CD4-positive, alpha-beta T cell (primary cell): ENCODE measurements at regions not wholly inside any gene's neighbourhood (a gene's known extent, or its start where the extent isn't known, plus 50 kb on each side); places are given as distances from the start of the nearest gene placed in this dataset.

Source experiments
- ATAC-seq: fragments of 200-7000 bp; cut with Tn5 transposase; one replicate; pipeline ENCODE4 v1.10.0; 2022; ENCODE audit warnings: mild to moderate bottlenecking; ENCODE audit not compliant: poor library complexity
- CTCF ChIA-PET: fragments of 350-600 bp; sonication (Branson Sonifier 250); formaldehyde crosslinking; loops from one replicate; lab custom pipeline; 2021; ENCODE audit warnings: antibody characterized with exemption, inconsistent platforms; lab: Charles Lee
- POLR2A ChIA-PET: fragments of 350-600 bp; sonication (Branson Sonifier 250); formaldehyde crosslinking; loops from one replicate; lab custom pipeline; 2021; ENCODE audit warnings: antibody characterized with exemption, inconsistent platforms; lab: Charles Lee
- DNase-seq, 14 experiments: peaks; one replicate each; pipeline ENCODE4 v3.0.0-alpha.2; 2013 to 2020; ENCODE audit warnings: mixed read lengths in 2 of 14
- H3K27ac ChIP-seq, 2 donors: one replicate each; pipeline versions ENCODE4 v1.5.1 to v1.7.0; 2013; ENCODE audit warnings: low read length in 2 of 2, low read depth in 1 of 2, mild to moderate bottlenecking in 1 of 2
- H3K27me3 ChIP-seq, 2 experiments: 1 replicate in 1 of 2; 2 replicates in 1 of 2; pipeline versions ENCODE4 v1.6.1 to v1.7.0; 2013; ENCODE audit warnings: low read length in 2 of 2, control low read depth in 1 of 2, mild to moderate bottlenecking in 1 of 2, moderate library complexity in 1 of 2; ENCODE audit not compliant: insufficient read depth in 2 of 2, control insufficient read depth in 1 of 2
- H3K36me3 ChIP-seq: one replicate; pipeline ENCODE4 v1.6.1; 2013; ENCODE audit warnings: low read length, control low read depth; ENCODE audit not compliant: insufficient read depth
- H3K4me1 ChIP-seq: one replicate; pipeline ENCODE4 v1.6.1; 2013; ENCODE audit warnings: low read length, control low read depth; ENCODE audit not compliant: insufficient read depth
- H3K4me3 ChIP-seq: one replicate; pipeline ENCODE4 v1.5.1; 2013; ENCODE audit warnings: mild to moderate bottlenecking, low read length, moderate library complexity
- H3K9me3 ChIP-seq, 2 experiments: 1 replicate in 1 of 2; 2 replicates in 1 of 2; pipeline versions ENCODE4 v1.6.1 to v1.7.0; 2013; ENCODE audit warnings: low read length in 2 of 2, mild to moderate bottlenecking in 2 of 2, control low read depth in 1 of 2, moderate library complexity in 1 of 2; ENCODE audit not compliant: control insufficient read depth in 1 of 2, insufficient read depth in 1 of 2
- H3K27ac Mint-ChIP-seq: one replicate; pipeline ENCODE4 v1.8.0; 2020; ENCODE audit warnings: mixed read lengths
- H3K27me3 Mint-ChIP-seq: one replicate; pipeline ENCODE4 v1.8.0; 2021; ENCODE audit warnings: mixed read lengths
- H3K36me3 Mint-ChIP-seq: one replicate; pipeline ENCODE4 v1.8.0; 2021; ENCODE audit warnings: low read depth, mixed read lengths
- H3K4me1 Mint-ChIP-seq: one replicate; pipeline ENCODE4 v1.8.0; 2021; ENCODE audit warnings: low read depth, mixed read lengths
- H3K4me3 Mint-ChIP-seq: one replicate; pipeline ENCODE4 v1.8.0; 2020; ENCODE audit warnings: mild to moderate bottlenecking, mixed read lengths
- H3K9me3 Mint-ChIP-seq: one replicate; pipeline ENCODE4 v1.8.0; 2020; ENCODE audit warnings: mixed read lengths
- CTCF ChIP-seq: fragments of 200-600 bp; IDR thresholded peaks from one replicate; pipeline ENCODE4 v1.8.0; 2022; ENCODE audit warnings: antibody characterized with exemption, mild to moderate bottlenecking
- intact Hi-C, 2 experiments: fragments of 100-400 bp; cut with DNase I in 1 of 2; cut with micrococcal nuclease in 1 of 2; formaldehyde crosslinking; loops; one replicate each; pipeline versions ENCODE4 v1.15.1 to v1.9.0; 2023 to 2025; cut with DNase I, micrococcal nuclease

GRCh38 chr1:172882791-172883386 is 167.9 kb downstream of the TNFSF18 start:
- no peak overlapping the region for H3K27ac ChIP-seq
- intact Hi-C loops = no loop called here
- peaks cover 12% of the 10 kb centered on the region for H3K4me1 Mint-ChIP-seq
- no peak overlapping the region for H3K4me3 ChIP-seq
- H3K9me3 Mint-ChIP-seq = peaks cover 6% of the 10 kb centered on the region
- no peaks in the 10 kb centered on the region for H3K36me3 ChIP-seq
- CTCF ChIA-PET = no interaction called here
- TF ChIP-seq CTCF = no peak
- DNase-seq (no peak), ATAC-seq (no peak)
- H3K27ac Mint-ChIP-seq = no peak overlapping the region
- H3K27me3 Mint-ChIP-seq = peaks cover 11% of the 10 kb centered on the region
- POLR2A ChIA-PET = no interaction called here
- peaks cover 9% of the 10 kb centered on the region for H3K4me1 ChIP-seq
- H3K36me3 Mint-ChIP-seq = no peaks in the 10 kb centered on the region
- no peaks in the 10 kb centered on the region for H3K9me3 ChIP-seq
- H3K27me3 ChIP-seq = no peaks in the 10 kb centered on the region
- H3K4me3 Mint-ChIP-seq = no peak overlapping the region

- peaks cover 9% of the 10 kb centered on the region for H3K4me1 ChIP-seq
- no peaks in the 10 kb centered on the region for H3K27me3 ChIP-seq
- H3K36me3 ChIP-seq = no peaks in the 10 kb centered on the region
- ATAC-seq (no peak), DNase-seq (no peak)
- H3K27ac ChIP-seq = no peak overlapping the region
- H3K27me3 Mint-ChIP-seq = peaks cover 11% of the 10 kb centered on the region
- H3K9me3 ChIP-seq = no peaks in the 10 kb centered on the region
- peaks cover 12% of the 10 kb centered on the region for H3K4me1 Mint-ChIP-seq
- H3K9me3 Mint-ChIP-seq = peaks cover 6% of the 10 kb centered on the region
- no peak overlapping the region for H3K4me3 Mint-ChIP-seq
- H3K27ac Mint-ChIP-seq = no peak overlapping the region
- CTCF ChIA-PET = no interaction called here
- no peaks in the 10 kb centered on the region for H3K36me3 Mint-ChIP-seq
- POLR2A ChIA-PET = no interaction called here
- intact Hi-C loops = no loop called here
- no peak overlapping the region for H3K4me3 ChIP-seq
- no peak for TF ChIP-seq CTCF
These were observed 167.4 kb downstream of the TNFSF18 start for GRCh38 chr1:172883387-172883791.

- H3K4me1 Mint-ChIP-seq = peaks cover 12% of the 10 kb centered on the region
- ATAC-seq (no peak), DNase-seq (no peak)
- Histone ChIP-seq H3K27me3 (no peaks in the 10 kb centered on the region), H3K9me3 (peaks cover 0 to 3% of the 10 kb centered on the region in 2 experiments), H3K4me1 (peaks cover 9% of the 10 kb centered on the region), H3K4me3 (no peak overlapping the region), H3K36me3 (no peaks in the 10 kb centered on the region), H3K27ac (no peak overlapping the region)
- H3K27ac Mint-ChIP-seq = no peak overlapping the region
- no peaks in the 10 kb centered on the region for H3K36me3 Mint-ChIP-seq
- intact Hi-C loops = no loop called here
- peaks cover 11% of the 10 kb centered on the region for H3K27me3 Mint-ChIP-seq
- peaks cover 6% of the 10 kb centered on the region for H3K9me3 Mint-ChIP-seq
- ChIA-PET CTCF (no interaction called here), POLR2A (no interaction called here)
- H3K4me3 Mint-ChIP-seq = no peak overlapping the region
- TF ChIP-seq CTCF = no peak
These were observed 166.9 kb downstream of the TNFSF18 start for GRCh38 chr1:172883844-172884243.
